Skin epidermis (tissue), 12 donors: ENCODE measurements at regions not wholly inside any gene's neighbourhood (a gene's known extent, or its start where the extent isn't known, plus 50 kb on each side); places are given as distances from the start of the nearest gene placed in this dataset.
A peak's percentile ranks its signal among the peaks of the same experiment; 100 is the strongest.
"Not testable (repeated sequence)": the region's sequence is repeated elsewhere in the genome, so short reads cannot be mapped to it uniquely, and the experiment has no call there.

Experiments
- H3K27ac ChIP-seq, 21 experiments: fragments of 200-600 bp; sonication (generic) in 11 of 21; one replicate each; pipeline ENCODE4 v1.5.0; 2020; ENCODE audit warnings: mild to moderate bottlenecking in 3 of 21, inconsistent platforms in 2 of 21, moderate library complexity in 2 of 21
- H3K4me3 ChIP-seq, 7 experiments: fragments of 200-600 bp; sonication (generic) in 2 of 7; one replicate each; pipeline ENCODE4 v1.5.0; 2020; ENCODE audit warnings: inconsistent platforms in 2 of 7, mild to moderate bottlenecking in 2 of 7, moderate library complexity in 1 of 7

DNA sequence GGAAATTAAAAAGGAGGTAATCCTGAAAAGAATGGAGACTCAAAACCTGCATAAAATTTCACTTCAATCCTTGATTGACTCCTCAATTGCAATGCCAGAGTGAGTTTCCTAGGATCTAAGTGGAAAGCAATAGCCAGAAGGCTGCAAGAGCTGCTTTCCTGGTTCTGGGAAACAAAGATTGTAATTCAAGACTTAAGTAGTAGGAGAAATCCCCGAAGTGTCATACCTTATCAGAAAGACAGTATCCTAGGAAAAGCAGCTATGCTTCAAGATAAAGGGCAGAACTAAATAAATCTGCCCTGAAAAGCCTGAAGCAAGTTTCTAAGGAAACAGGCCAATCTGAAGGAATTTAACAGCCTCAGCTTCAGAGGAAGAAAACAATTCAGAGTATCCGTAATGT is 390.2 kb downstream of the DSC3 start:
- no peak overlapping the region for H3K27ac ChIP-seq
- no peak overlapping the region for H3K4me3 ChIP-seq

- Histone ChIP-seq H3K27ac (no peak overlapping the region), H3K4me3 (no peak overlapping the region)
These were observed 392.0 kb downstream of the DSC3 start for GRCh38 chr18:30650499-30650898.

DNA sequence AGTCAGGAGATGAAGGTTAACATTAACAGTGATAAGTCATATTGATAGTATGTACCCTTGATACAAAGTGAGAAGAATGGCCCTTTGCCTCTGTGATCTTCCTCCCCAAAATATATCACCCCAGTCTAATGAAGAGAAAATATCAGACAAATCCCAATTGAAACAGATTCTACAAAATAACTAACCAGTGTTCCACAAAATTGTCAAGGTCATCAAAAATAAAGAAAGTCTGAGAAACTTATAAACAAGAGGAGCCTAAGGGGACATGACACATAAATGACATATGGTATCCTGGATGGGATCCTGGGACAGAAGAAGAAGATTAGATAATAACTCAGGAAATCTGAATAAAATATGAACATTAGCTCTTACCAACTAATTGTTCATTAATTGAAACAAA is 398.4 kb downstream of the DSC3 start:
- H3K4me3 ChIP-seq = no peak overlapping the region
- no peak overlapping the region for H3K27ac ChIP-seq

DNA sequence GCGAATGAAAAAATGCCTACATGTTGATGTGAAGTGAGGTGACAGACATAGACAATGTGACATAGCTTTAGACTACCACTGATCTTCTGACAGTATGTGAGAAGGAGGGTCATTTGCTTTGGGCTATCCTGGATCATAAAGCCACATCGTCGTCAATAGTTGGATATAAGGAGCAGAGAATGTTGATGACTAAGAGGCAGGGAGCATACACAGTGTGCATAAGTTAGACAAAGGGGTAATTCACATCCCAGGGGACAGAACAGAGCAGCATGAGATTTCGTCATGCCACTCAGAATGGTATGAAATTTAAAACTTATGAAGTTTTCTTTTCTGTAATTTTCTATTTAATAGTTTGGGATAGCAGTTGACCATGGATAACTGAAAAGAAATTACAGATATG is 403.2 kb downstream of the DSC3 start:
- Histone ChIP-seq H3K27ac (no peak overlapping the region), H3K4me3 (no peak overlapping the region)

GRCh38 chr18:30634249-30634648 is 408.3 kb downstream of the DSC3 start:
- no peak overlapping the region for H3K27ac ChIP-seq

GRCh38 chr18:30632071-30632698 is 410.4 kb downstream of the DSC3 start:
- H3K4me3 ChIP-seq = no peak overlapping the region
- no peak overlapping the region for H3K27ac ChIP-seq

More at GRCh38 chr18:30634249-30634648, 408.3 kb downstream of the DSC3 start:
- H3K4me3 ChIP-seq = no peak overlapping the region

DNA sequence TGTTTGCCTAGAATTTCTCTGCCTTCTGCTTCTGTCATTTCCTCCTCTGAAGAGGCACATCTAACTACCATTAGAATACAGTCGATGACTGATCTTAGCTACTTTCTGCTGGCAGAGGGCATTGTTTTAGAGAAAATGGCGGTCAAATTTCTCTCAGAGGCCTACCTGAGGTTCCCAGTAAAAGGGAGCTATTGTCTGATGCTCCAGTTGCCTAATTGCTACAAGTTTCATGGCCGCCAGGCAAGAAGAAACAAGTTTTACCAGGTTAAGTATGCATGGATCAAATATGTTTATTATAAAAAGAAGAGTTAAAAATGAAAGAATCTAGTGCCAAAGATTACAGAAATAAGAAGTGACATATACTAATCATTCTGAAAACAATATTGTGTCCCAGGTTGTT is 416.6 kb downstream of the DSC3 start:
- Histone ChIP-seq H3K4me3 (no peak overlapping the region), H3K27ac (peak overlapping the region in 2 of 21 experiments; percentile 32 to 68)

DNA sequence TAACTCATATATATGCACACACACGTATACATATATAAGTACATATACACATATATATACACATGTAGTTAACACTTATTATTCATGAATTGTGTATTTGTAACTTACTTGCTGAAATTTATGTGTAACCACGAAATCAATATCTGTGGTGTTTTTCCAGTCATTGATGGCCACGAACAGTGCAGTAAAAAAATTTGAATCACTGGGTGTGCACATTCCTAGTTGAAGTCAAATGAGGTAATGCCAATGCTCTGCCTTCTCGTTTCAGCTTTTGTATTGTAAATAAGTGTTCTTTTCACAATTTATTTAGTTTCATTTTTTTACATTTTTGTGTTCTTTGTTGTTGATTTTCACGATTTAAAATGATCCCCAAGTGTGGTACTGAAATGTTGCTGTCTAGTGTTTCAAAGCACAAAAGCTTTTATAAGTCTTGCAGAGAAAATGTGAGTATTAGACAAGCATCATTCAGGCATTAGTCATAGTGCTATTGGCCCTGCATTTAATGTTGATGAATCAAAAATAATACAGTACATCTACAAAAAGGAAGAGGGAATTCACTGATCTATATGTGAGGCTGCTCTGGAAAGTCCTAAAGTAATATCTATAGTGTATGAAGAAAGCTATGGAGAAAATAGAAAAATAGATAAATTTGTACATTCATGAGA is 419.0 kb downstream of the DSC3 start:
- Histone ChIP-seq H3K27ac (no peak overlapping the region), H3K4me3 (no peak overlapping the region)

GRCh38 chr18:30622635-30623034 is 419.9 kb downstream of the DSC3 start:
- Histone ChIP-seq H3K27ac (no peak overlapping the region), H3K4me3 (no peak overlapping the region)

- H3K4me3 ChIP-seq = no peak overlapping the region
- H3K27ac ChIP-seq = no peak overlapping the region
These were observed 420.4 kb downstream of the DSC3 start for GRCh38 chr18:30622104-30622503.

DNA sequence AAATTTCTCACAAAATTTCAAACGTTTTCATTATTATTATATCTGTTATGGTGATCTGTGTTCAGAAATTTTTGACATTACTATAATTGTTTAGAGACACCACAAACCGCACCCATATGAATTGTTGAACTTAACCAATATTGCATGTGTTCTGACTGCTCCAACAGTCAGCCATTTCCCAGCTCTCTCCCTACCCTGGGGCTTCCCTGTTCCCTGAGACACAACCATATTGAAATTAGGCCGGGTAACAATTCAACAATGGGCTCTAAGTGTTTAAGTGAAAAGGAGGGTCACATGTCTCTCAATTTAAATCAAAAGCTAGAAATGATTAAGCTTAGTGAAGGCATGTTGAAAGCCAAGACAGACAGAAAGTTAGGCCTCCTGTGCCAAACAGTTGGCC is 424.0 kb downstream of the DSC3 start:
- Histone ChIP-seq H3K4me3 (no peak overlapping the region), H3K27ac (no peak overlapping the region)

DNA sequence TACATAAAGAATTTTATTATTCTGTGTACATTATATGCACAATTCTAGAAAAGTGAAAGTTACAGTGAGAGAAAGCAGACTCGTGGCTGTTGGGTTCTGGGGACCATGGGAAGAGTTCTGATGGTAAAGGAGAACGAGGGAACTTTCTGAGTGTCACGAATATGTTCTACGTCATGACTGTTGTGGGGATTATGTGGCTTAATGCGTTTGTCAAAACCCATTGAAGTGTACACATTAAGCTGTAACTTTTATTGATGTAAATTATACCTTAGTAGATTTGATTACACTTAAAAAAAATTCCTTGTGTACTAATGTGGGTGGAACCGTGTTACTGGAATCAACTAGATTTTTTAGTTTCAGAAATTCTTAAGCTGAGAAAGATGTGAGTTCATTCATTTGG is 426.1 kb downstream of the DSC3 start:
- Histone ChIP-seq H3K4me3 (no peak overlapping the region), H3K27ac (no peak overlapping the region)

DNA sequence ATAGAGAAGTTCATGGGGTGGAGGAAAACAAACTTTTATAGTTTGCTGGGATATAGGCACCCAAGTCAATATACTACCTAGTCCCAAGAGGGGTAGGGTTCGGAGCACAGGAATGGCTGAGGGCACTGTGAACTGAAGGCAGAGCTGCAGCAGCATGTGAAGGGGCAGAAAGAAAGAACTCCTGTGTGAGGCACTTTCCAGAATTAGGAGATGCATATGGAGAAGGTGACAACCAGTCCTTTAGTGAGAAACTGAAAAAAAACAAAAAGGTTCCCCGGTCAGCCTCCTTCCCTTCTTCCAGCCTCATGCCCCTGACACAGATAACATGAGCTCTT is 429.1 kb downstream of the DSC3 start:
- no peak overlapping the region for H3K27ac ChIP-seq

GRCh38 chr18:30601541-30601940 is 441.0 kb downstream of the DSC3 start:
- Histone ChIP-seq H3K4me3 (no peak overlapping the region), H3K27ac (no peak overlapping the region)

More for the DNA sequence above, 429.1 kb downstream of the DSC3 start:
- no peak overlapping the region for H3K4me3 ChIP-seq

DNA sequence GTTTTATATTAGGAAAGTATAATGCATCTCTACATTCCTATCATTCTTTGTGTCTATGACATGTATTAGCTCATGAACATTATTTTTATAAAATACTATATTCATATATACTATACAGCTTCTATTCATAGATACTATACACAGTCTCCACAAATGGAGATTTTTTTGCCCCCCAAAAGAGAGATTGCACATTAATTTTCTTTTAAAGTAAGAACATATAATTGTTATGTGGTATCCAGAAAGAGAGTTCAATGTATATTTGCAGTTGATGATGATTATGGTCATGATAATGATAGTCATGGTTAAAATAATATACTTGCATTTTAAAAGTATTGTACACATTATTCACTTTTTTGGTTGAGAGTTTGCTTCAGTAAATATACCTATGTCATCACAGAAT is 445.3 kb downstream of the DSC3 start:
- H3K4me3 ChIP-seq = no peak overlapping the region
- H3K27ac ChIP-seq = no peak overlapping the region

- no peak overlapping the region for H3K27ac ChIP-seq
- no peak overlapping the region for H3K4me3 ChIP-seq
These were observed 445.9 kb downstream of the DSC3 start for GRCh38 chr18:30596635-30597034.

- H3K4me3 ChIP-seq = no peak overlapping the region
- H3K27ac ChIP-seq = no peak overlapping the region
These were observed 446.6 kb downstream of the DSC3 start for GRCh38 chr18:30595942-30596341.

DNA sequence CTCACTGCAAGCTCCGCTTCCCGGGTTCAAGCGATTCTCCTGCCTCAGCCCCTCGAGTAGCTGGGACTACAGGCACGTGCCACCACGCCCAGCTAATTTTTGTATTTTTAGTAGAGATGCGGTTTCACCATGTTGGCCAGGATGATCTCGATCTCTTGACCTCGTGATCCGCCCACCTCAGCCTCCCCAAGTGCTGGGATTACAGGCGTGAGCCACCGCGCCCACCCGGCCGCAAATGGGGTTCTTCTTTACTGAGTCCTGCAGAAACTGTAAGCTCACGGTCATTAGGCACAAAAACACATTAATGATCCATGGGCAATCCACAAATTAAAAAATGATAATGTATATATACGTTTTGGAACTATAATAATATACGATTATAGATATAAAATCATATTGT is 447.6 kb downstream of the DSC3 start:
- H3K27ac ChIP-seq, H3K4me3 ChIP-seq: not testable (repeated sequence)

DNA sequence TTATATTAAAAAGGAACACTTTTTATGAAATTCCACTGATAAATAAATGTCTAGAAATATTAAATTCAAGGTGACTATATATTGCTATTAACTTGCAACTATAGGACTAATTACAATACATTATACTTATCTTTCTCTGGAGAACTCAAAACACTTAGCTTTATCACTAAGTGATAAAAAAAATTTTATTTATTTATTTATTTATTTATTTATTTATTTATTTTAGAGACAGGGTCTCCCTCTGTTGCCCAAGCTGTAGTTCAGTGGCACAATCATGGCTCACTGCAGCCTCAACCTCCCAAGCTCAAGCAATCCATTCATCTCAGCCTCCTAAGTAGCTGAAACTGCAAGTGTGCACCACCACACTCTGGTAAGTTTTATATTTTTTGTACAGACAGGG is 451.1 kb downstream of the DSC3 start:
- H3K27ac ChIP-seq = no peak overlapping the region
- no peak overlapping the region for H3K4me3 ChIP-seq

DNA sequence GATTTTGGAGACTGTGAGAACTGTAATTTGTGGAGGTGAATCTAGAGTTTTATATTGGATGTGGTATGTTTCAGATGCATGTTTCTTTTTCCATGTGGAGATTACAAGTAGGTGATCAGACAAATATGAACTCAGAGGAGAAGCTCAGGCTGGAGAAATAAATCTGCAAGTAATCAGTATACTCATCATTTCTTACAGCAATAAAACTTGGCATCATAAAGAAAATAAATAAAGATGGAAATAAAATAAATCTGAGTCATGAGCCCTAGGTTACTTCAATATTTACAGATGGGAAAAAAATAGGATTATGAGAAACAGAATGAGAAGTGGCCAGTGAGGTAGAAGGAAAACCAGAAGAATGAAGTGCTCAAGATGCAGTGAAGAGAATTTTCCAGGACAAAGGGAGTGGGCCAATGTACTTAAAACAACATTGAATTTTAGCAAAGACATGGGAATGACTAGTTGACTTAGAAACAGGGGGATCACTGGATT is 453.8 kb downstream of the DSC3 start:
- Histone ChIP-seq H3K4me3 (no peak overlapping the region), H3K27ac (no peak overlapping the region)

DNA sequence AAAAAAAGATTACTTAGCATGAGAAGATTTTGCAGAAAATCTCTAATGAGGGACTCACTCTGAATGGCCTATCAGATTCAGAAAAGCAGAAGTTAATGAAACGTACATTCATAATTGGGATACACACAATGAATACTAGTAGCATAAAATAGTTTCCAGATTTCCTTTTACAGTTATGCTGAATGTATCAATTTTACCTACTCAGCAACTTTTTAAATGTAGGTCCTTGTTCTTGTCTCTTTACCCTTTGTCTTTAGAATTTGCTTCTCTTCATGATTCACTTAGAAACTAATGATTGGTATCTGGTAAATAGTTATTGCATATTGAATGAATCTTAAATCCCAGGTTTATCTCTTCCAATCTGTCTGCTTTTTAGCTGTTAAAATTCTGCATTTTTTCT is 458.8 kb downstream of the DSC3 start:
- no peak overlapping the region for H3K4me3 ChIP-seq
- no peak overlapping the region for H3K27ac ChIP-seq

DNA sequence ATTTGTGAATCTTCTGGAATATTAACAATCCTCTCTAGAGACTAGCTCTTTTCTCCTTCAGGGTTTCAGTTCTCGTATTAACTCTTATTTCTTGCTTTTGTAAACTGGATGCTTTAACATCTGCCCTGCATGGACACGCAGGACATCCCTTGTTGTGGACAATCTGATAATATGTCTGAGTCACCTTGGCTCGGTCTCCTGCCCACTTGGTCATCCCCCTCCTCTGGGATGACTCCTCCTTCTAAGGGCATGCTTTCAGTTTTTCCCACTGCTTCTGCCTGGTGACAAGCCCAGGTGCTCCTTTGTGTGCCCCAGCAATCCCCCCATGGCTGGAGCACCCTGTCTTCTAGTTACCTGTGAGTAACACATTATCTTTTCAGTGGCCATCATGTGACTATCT is 460.5 kb downstream of the DSC3 start:
- Histone ChIP-seq H3K4me3 (no peak overlapping the region), H3K27ac (no peak overlapping the region)
